GM18873 (cell line): ENCODE measurements at regions not wholly inside any gene's neighbourhood (a gene's known extent, or its start where the extent isn't known, plus 50 kb on each side); places are given as distances from the start of the nearest gene placed in this dataset.
A peak's percentile ranks its signal among the peaks of the same experiment; 100 is the strongest.
"Not testable (repeated sequence)": the region's sequence is repeated elsewhere in the genome, so short reads cannot be mapped to it uniquely, and the experiment has no call there.

ENCODE experiments used
- ATAC-seq: cut with Tn5 transposase; IDR thresholded peaks from one replicate; pipeline ENCODE4 v1.9.1; 2021; ENCODE audit warnings: mild to moderate bottlenecking, moderate library complexity, moderate number of reproducible peaks; ENCODE audit not compliant: unreplicated experiment, low FRiP score

GRCh38 chr6:153984811-153985210 lies 54.2 kb upstream of the OPRM1 start:
- no peak for ATAC-seq

DNA sequence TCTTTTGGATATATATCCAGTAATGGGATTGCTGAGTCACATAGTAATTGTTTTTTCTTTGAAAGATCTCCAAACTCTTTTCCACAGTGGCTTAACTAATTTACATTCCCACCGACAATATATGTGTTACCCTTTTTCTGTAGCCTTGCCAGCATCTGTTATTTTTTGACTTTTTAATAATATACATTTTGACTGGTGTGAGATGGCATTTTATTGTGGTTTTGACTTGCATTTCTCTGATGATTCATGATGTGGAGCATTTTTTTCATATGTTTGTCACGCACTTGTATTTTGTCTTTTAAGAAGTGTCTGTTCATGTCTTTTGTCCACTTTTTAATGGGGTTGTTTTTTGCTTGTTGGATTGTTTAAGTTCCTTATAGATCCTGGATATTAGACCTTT lies 58.9 kb upstream of the OPRM1 start:
- no peak for ATAC-seq

GRCh38 chr6:153978911-153979548 lies 60.0 kb upstream of the OPRM1 start:
- ATAC-seq = not testable (repeated sequence)

DNA sequence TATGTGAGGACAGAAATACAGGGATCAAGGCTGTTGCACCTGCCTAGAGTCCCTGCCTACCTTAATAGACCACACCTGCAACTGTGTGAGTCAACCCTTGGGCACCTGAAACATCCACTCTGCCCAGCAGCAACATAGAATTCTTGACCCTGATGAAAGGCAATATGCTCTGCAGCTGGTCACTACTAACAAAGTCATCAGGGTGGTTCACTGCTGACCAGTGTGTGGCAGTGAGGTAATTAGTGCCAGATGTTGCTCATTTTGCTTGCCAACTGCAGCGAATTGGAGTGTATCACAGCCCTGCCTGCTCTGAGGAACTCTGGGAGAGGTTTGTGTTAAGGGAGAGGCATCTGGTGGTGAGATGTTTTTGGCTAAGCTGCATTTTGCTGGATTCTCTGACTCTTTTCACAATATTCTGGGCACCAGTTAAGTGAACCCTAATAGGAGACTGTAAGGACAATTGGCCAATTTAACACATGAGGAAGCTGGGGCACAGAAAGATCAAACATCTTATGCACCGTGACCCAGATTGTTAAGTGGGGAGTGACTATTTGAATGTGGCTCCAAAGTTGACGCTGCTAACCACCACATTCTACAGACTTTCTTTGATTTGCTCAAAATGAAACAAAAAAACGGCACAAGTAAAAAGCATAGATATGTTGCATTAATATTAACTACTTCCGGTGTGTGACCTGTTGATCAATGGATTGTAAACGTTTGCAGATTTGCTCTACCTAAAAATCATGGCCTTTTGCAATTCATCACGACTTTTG lies 61.9 kb upstream of the OPRM1 start:
- peak; percentile 46 for ATAC-seq

- ATAC-seq = no peak
These were observed 73.0 kb upstream of the OPRM1 start for GRCh38 chr6:153966001-153966400.

GRCh38 chr6:153963352-153963751 lies 75.7 kb upstream of the OPRM1 start:
- ATAC-seq = no peak

- no peak for ATAC-seq
These were observed 76.5 kb upstream of the OPRM1 start for GRCh38 chr6:153962555-153962954.

GRCh38 chr6:153960741-153961140 lies 78.3 kb upstream of the OPRM1 start:
- no peak for ATAC-seq

GRCh38 chr6:153960281-153960680 lies 78.8 kb upstream of the OPRM1 start:
- no peak for ATAC-seq

DNA sequence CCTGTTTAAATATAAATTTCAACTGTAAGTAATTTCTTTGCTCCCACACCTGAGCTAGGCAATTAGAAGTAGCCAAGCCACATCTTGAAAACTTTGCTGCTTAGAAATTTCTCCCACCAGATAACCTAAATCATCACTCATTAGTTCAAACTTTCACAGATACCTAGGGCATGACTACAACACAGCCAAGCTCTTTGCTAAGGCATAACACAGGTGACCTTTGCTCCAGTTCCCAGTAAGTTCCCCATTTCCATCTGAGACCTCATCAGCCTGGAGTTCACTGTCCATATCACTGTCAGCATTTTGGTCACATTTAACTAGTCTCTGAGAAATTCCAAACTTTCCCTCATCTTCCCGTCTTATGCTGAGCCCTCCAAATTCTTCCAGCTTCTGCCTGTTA lies 79.8 kb upstream of the OPRM1 start:
- no peak for ATAC-seq

- no peak for ATAC-seq
These were observed 80.2 kb upstream of the OPRM1 start for GRCh38 chr6:153958860-153959259.

GRCh38 chr6:153957394-153957793 lies 81.6 kb upstream of the OPRM1 start:
- peak; percentile 90 for ATAC-seq

DNA sequence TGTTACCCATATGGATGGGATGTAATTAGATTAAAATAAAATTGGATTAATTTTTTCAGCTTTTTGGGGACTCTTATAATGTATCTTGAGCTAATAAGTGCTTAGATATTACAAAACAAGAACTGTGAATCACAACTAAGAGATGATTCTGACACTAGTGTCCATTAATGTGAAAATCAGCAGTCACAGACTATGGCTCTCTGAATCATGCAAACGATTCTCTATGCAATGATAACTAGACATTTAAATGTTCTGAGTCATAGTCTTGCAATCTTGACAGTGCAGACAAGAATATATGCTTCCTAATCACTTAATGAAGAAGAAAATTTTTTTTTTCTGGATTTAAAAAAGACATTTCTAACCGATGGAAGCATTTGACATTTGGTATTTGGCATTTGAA lies 82.2 kb upstream of the OPRM1 start:
- no peak for ATAC-seq

DNA sequence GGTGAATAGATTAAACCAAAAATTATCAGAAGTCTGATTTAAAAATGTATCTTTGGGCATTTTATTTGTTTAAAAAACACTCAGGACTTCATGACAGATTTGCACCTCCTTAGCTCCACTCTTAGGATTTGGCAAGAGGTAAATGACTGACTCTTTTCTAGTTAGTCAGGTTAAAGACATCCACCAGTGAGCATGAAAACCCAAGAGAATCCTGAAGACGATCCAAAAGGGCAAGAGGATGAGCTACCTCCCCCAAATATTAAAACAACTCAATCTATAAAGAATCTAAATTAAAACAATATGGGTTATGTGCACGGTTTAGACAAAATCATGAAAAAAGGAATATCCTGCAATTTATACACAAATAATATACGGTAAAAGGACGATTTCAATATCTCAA lies 89.4 kb upstream of the OPRM1 start:
- ATAC-seq = no peak

DNA sequence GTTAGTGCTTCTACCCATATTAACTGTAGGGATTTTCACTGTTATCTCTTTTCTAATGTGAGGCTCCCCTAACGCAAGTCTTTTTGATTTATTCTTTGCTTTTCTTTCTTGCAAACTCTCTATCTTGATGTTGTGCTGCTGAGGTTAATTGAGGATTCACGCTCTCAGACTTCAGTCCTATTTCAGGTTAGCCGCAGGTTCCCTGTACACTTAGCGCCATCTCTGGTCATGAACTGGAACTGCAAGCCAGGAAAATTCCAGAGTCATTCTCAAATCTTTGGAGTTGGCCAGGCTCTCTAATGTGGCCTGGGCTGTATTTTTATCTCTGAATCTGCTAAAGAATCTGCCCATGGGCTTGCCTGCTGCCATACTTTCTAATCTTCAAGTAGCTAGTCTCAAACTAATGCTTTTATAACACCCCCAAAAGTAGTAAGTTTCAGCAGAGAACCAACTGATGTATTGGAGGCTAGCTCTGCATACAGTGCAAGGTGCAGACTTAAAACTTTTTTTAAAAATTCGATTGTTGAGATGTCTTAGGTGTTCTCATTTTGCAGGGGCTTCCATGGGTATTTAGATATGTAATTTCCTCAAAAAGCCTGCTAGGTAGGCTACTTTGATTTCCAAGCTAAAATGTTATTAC lies 91.1 kb upstream of the OPRM1 start:
- ATAC-seq = peak; percentile 51

GRCh38 chr6:153944201-153944600 lies 94.8 kb upstream of the OPRM1 start:
- no peak for ATAC-seq

- ATAC-seq = no peak
These were observed 96.7 kb upstream of the OPRM1 start for GRCh38 chr6:153942361-153942760.

DNA sequence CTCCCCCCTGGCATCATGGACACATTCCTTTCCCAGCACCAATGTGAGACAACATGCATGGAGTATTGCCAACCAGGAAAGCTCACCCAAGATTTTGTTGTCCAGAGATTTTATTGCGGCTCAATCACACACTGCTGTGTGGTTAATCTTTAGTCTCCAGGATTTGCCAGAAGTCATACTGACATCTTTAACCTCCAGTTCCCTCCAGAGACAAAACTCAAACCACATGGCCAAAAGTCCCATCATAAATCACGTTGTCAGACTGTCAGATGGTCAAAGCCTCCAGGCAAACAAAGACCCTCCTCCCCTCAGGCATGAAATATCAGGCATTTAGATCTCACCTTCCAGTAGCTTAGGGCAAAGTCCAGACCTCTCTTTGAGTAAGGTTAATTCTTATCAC lies 97.3 kb upstream of the OPRM1 start:
- ATAC-seq = no peak

DNA sequence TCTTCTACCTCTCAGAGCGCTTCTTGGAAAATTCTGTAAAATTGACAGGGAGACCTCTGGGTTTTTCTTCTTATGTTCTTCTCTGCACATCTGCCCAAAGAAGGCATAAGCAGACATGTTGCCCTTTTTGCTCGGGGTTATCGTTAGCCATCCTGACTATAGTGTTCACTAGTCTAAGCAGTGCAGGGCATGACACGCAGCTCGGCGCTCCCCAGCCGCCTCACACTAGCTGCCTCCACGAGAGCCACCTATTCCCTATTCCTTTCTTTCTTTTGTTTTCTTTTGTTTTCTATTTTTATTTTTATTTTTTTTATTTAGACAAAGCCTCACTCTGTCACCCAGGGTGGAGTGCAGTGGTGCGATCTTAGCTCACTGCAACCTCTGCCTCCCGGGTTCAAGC lies 100.2 kb upstream of the OPRM1 start:
- ATAC-seq = no peak

DNA sequence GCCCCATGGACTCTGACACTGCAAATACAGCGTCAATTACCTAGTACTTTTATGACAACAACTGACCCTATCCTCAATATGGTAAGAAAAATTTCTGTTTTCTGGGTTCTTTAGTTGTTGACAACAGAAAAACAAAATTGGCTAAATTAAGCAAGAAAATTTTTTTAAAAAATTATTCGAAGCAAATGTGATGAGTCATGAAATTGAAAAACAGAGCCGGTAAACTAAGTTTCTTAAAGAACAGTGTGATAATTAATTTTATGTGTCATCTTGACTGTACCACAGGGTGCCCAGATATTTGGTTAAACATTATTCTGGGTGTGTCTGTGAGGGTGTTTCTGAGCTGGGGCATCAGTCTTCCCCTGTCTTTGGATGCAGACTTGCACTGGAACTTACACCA lies 107.6 kb upstream of the OPRM1 start:
- ATAC-seq = no peak

DNA sequence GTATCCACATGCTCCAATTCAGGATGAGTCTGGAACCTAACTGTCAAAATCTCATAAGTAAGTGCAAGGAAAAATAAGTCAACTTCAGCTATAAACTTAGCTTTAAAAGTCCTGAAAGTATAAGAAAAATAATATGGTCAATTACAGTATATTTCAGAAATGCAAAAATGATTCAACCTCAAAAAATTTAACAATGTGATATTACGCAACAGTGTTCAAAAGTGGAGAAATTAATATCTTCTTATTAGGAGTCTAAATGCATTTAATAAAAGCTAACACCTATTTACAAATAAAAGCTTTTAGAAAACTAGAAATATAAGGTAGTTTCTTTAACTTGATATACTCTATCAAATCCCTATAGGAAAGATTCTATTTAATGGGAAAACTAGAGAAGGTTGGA lies 111.2 kb upstream of the OPRM1 start:
- ATAC-seq = no peak
